Skeletal muscle satellite cell (primary cell): ENCODE measurements at regions not wholly inside any gene's neighbourhood (a gene's known extent, or its start where the extent isn't known, plus 50 kb on each side); places are given as distances from the start of the nearest gene placed in this dataset.

ENCODE experiments used
- H3K27me3 ChIP-seq: 2 replicates; pipeline ENCODE4 v1.7.0; 2013; ENCODE audit warnings: low read length; ENCODE audit not compliant: control insufficient read depth, insufficient read depth
- H3K36me3 ChIP-seq: 2 replicates; pipeline ENCODE4 v1.7.0; 2013; ENCODE audit warnings: mild to moderate bottlenecking, control low read depth, low read length; ENCODE audit not compliant: insufficient read depth
- H3K4me1 ChIP-seq: 2 replicates; pipeline ENCODE4 v1.7.0; 2013; ENCODE audit warnings: low read length; ENCODE audit not compliant: control insufficient read depth, insufficient read depth
- H3K4me2 ChIP-seq: 2 replicates; pipeline ENCODE4 v1.7.0; 2013; ENCODE audit warnings: mild to moderate bottlenecking, low read length
- H3K4me3 ChIP-seq: 2 replicates; pipeline ENCODE4 v1.7.0; 2013; ENCODE audit warnings: low read length
- H3K9ac ChIP-seq: 2 replicates; pipeline ENCODE4 v1.7.0; 2013; ENCODE audit warnings: mild to moderate bottlenecking, low read depth, low read length, moderate library complexity
- H3K9me3 ChIP-seq: replicated peaks from 2 replicates; pipeline ENCODE4 v1.7.0; 2013; ENCODE audit warnings: mild to moderate bottlenecking, control low read depth, low read length

GRCh38 chr5:110056580-110057114 lies 366.9 kb downstream of the MAN2A1 start:
- H3K4me3 ChIP-seq: no peak overlapping the region
- H3K4me2 ChIP-seq: no peak overlapping the region
- no peaks in the 10 kb centered on the region for H3K9me3 ChIP-seq
- H3K4me1 ChIP-seq: peaks cover 23% of the 10 kb centered on the region
- no peak overlapping the region for H3K9ac ChIP-seq
- H3K27me3 ChIP-seq: no peaks in the 10 kb centered on the region
- no peaks in the 10 kb centered on the region for H3K36me3 ChIP-seq

- no peak overlapping the region for H3K9ac ChIP-seq
- H3K4me1 ChIP-seq: peaks cover 23% of the 10 kb centered on the region
- H3K36me3 ChIP-seq: no peaks in the 10 kb centered on the region
- no peaks in the 10 kb centered on the region for H3K9me3 ChIP-seq
- H3K27me3 ChIP-seq: no peaks in the 10 kb centered on the region
- H3K4me3 ChIP-seq: no peak overlapping the region
- no peak overlapping the region for H3K4me2 ChIP-seq
Measured at GRCh38 chr5:110058175-110058574, 368.4 kb downstream of the MAN2A1 start.

GRCh38 chr5:110062246-110062645 lies 372.5 kb downstream of the MAN2A1 start:
- H3K4me2 ChIP-seq: no peak overlapping the region

GRCh38 chr5:110063640-110064602 lies 374.2 kb downstream of the MAN2A1 start:
- H3K4me3 ChIP-seq: no peak overlapping the region
- H3K9ac ChIP-seq: no peak overlapping the region
- no peaks in the 10 kb centered on the region for H3K9me3 ChIP-seq
- H3K4me1 ChIP-seq: peaks cover 8% of the 10 kb centered on the region
- H3K27me3 ChIP-seq: no peaks in the 10 kb centered on the region
- peak overlapping the region; percentile 22 for H3K4me2 ChIP-seq
- no peaks in the 10 kb centered on the region for H3K36me3 ChIP-seq

More at GRCh38 chr5:110062246-110062645, 372.5 kb downstream of the MAN2A1 start:
- no peak overlapping the region for H3K9ac ChIP-seq
- no peaks in the 10 kb centered on the region for H3K27me3 ChIP-seq
- H3K9me3 ChIP-seq: no peaks in the 10 kb centered on the region
- no peaks in the 10 kb centered on the region for H3K36me3 ChIP-seq
- no peak overlapping the region for H3K4me3 ChIP-seq
- peaks cover 8% of the 10 kb centered on the region for H3K4me1 ChIP-seq

GRCh38 chr5:110064603-110065268 lies 375.0 kb downstream of the MAN2A1 start:
- H3K36me3 ChIP-seq: no peaks in the 10 kb centered on the region
- H3K27me3 ChIP-seq: no peaks in the 10 kb centered on the region
- H3K9ac ChIP-seq: no peak overlapping the region
- no peak overlapping the region for H3K4me3 ChIP-seq
- no peaks in the 10 kb centered on the region for H3K9me3 ChIP-seq
- H3K4me1 ChIP-seq: peaks cover 8% of the 10 kb centered on the region
- H3K4me2 ChIP-seq: peak overlapping the region; percentile 22

GRCh38 chr5:110070836-110071235 lies 381.1 kb downstream of the MAN2A1 start:
- H3K4me3 ChIP-seq: no peak overlapping the region
- no peaks in the 10 kb centered on the region for H3K27me3 ChIP-seq
- no peaks in the 10 kb centered on the region for H3K36me3 ChIP-seq
- H3K4me1 ChIP-seq: no peaks in the 10 kb centered on the region
- H3K9ac ChIP-seq: no peak overlapping the region
- H3K4me2 ChIP-seq: no peak overlapping the region
- no peaks in the 10 kb centered on the region for H3K9me3 ChIP-seq

- Histone ChIP-seq H3K27me3 (no peaks in the 10 kb centered on the region), H3K36me3 (no peaks in the 10 kb centered on the region), H3K9ac (no peak overlapping the region), H3K4me3 (no peak overlapping the region), H3K4me2 (no peak overlapping the region), H3K9me3 (no peaks in the 10 kb centered on the region), H3K4me1 (no peaks in the 10 kb centered on the region)
Measured at GRCh38 chr5:110072651-110073050, 382.9 kb downstream of the MAN2A1 start.

- Histone ChIP-seq H3K9ac (no peak overlapping the region), H3K9me3 (no peaks in the 10 kb centered on the region), H3K27me3 (no peaks in the 10 kb centered on the region)
Measured at GRCh38 chr5:110073534-110073933, 383.8 kb downstream of the MAN2A1 start.

GRCh38 chr5:110075656-110076055 lies 385.9 kb downstream of the MAN2A1 start:
- no peak overlapping the region for H3K4me2 ChIP-seq
- no peak overlapping the region for H3K9ac ChIP-seq
- no peaks in the 10 kb centered on the region for H3K27me3 ChIP-seq
- no peaks in the 10 kb centered on the region for H3K9me3 ChIP-seq
- H3K36me3 ChIP-seq: no peaks in the 10 kb centered on the region
- H3K4me1 ChIP-seq: no peaks in the 10 kb centered on the region
- H3K4me3 ChIP-seq: no peak overlapping the region

More at GRCh38 chr5:110073534-110073933, 383.8 kb downstream of the MAN2A1 start:
- Histone ChIP-seq H3K4me2 (no peak overlapping the region), H3K36me3 (no peaks in the 10 kb centered on the region), H3K4me1 (no peaks in the 10 kb centered on the region), H3K4me3 (no peak overlapping the region)

- no peaks in the 10 kb centered on the region for H3K27me3 ChIP-seq
- no peaks in the 10 kb centered on the region for H3K36me3 ChIP-seq
- no peak overlapping the region for H3K4me2 ChIP-seq
- no peak overlapping the region for H3K4me3 ChIP-seq
- H3K4me1 ChIP-seq: no peaks in the 10 kb centered on the region
- H3K9me3 ChIP-seq: no peaks in the 10 kb centered on the region
- H3K9ac ChIP-seq: no peak overlapping the region
Measured at GRCh38 chr5:110077147-110077546, 387.4 kb downstream of the MAN2A1 start.

- H3K4me1 ChIP-seq: peaks cover 6% of the 10 kb centered on the region
- H3K9me3 ChIP-seq: no peaks in the 10 kb centered on the region
- H3K4me2 ChIP-seq: no peak overlapping the region
- H3K27me3 ChIP-seq: no peaks in the 10 kb centered on the region
- H3K9ac ChIP-seq: no peak overlapping the region
- H3K36me3 ChIP-seq: no peaks in the 10 kb centered on the region
- no peak overlapping the region for H3K4me3 ChIP-seq
Measured at GRCh38 chr5:110082194-110082593, 392.5 kb downstream of the MAN2A1 start.
